HEK293T (cell line): ENCODE measurements at regions not wholly inside any gene's neighbourhood (a gene's known extent, or its start where the extent isn't known, plus 50 kb on each side); places are given as distances from the start of the nearest gene placed in this dataset.

Source experiments
- BHLHE40 ChIP-seq: fragments of 450-650 bp; IDR thresholded peaks from 2 replicates; pipeline ENCODE4 v1.6.1; 2016; ENCODE audit warnings: mild to moderate bottlenecking, moderate library complexity, borderline replicate concordance
- CTBP1 ChIP-seq: fragments of 450-650 bp; IDR thresholded peaks from 2 replicates; pipeline ENCODE4 v1.6.1; 2016; ENCODE audit warnings: borderline replicate concordance
- ELF4 ChIP-seq: fragments of 450-650 bp; IDR thresholded peaks from 2 replicates; pipeline ENCODE4 v1.6.1; 2017; ENCODE audit warnings: antibody characterized with exemption
- FOXA1 ChIP-seq: fragments of 450-650 bp; IDR thresholded peaks from 2 replicates; pipeline ENCODE4 v1.6.1; 2016; ENCODE audit warnings: mild to moderate bottlenecking
- FOXK2 ChIP-seq: fragments of 450-650 bp; IDR thresholded peaks from 2 replicates; pipeline ENCODE4 v1.6.1; 2016; ENCODE audit warnings: mild to moderate bottlenecking
- FOXM1 ChIP-seq: fragments of 450-650 bp; IDR thresholded peaks from 2 replicates; pipeline ENCODE4 v1.6.1; 2017; ENCODE audit warnings: mild to moderate bottlenecking, borderline replicate concordance
- L3MBTL2 ChIP-seq: fragments of 450-650 bp; conservative IDR thresholded peaks from 2 replicates; pipeline ENCODE4 v1.6.1; 2016; ENCODE audit warnings: mild to moderate bottlenecking
- LEF1 ChIP-seq: fragments of 450-650 bp; IDR thresholded peaks from 2 replicates; pipeline ENCODE4 v1.6.1; 2017; ENCODE audit warnings: mild to moderate bottlenecking, borderline replicate concordance
- SP1 ChIP-seq: fragments of 450-650 bp; IDR thresholded peaks from 2 replicates; pipeline ENCODE4 v1.6.1; 2017
- SUZ12 ChIP-seq: fragments of 450-650 bp; IDR thresholded peaks from 2 replicates; pipeline ENCODE4 v1.6.1; 2016; ENCODE audit warnings: mild to moderate bottlenecking
- TARDBP ChIP-seq: fragments of 450-650 bp; IDR thresholded peaks from 2 replicates; pipeline ENCODE4 v1.6.1; 2016
- ZNF384 ChIP-seq: fragments of 450-650 bp; IDR thresholded peaks from 2 replicates; pipeline ENCODE4 v1.6.1; 2016
- TF ChIP-seq, protein P1 (sequence below): fragments of 450-650 bp; IDR thresholded peaks from 2 replicates; pipeline ENCODE4 v1.6.1; 2016

DNA sequence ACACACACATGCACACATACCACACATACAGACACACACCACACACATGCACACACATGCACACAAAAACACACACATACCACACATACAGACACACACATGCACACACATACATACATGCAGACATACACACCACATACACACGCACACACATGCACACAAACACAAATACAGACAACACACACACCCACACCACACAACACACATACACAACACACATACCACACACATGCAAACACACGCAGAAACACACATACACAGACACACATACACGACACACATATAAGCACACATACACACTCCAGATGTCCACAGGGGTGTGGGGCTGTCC lies 60.1 kb upstream of the PPP2R2D start:
- no peak for TF ChIP-seq L3MBTL2
- no peak for TF ChIP-seq FOXA1
- TF ChIP-seq CTBP1, result no peak
- TF ChIP-seq LEF1, result no peak
- TF ChIP-seq SP1, result no peak
- TF ChIP-seq ZNF384, result no peak
- TF ChIP-seq ELF4, result no peak
- TF ChIP-seq FOXM1, result no peak
- TF ChIP-seq, protein P1, sequence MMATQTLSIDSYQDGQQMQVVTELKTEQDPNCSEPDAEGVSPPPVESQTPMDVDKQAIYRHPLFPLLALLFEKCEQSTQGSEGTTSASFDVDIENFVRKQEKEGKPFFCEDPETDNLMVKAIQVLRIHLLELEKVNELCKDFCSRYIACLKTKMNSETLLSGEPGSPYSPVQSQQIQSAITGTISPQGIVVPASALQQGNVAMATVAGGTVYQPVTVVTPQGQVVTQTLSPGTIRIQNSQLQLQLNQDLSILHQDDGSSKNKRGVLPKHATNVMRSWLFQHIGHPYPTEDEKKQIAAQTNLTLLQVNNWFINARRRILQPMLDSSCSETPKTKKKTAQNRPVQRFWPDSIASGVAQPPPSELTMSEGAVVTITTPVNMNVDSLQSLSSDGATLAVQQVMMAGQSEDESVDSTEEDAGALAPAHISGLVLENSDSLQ, result no peak
- no peak for TF ChIP-seq BHLHE40
- TF ChIP-seq TARDBP, result no peak; the same call in 1 of the 2 replicates
- TF ChIP-seq SUZ12, result no peak
- no peak for TF ChIP-seq FOXK2
